SK-N-SH treated with all-trans-retinoic acid at 6 μM for 48 hours (cell line): ENCODE measurements at regions not wholly inside any gene's neighbourhood (a gene's known extent, or its start where the extent isn't known, plus 50 kb on each side); places are given as distances from the start of the nearest gene placed in this dataset.

Experiments
- ATAC-seq: fragments of 200-7000 bp; cut with Tn5 transposase; 3 replicates; pipeline ENCODE4 v1.9.1; 2020; ENCODE audit warnings: mild to moderate bottlenecking, moderate library complexity
- ARNTL ChIP-seq: fragments of 450-650 bp; formaldehyde crosslinking; IDR thresholded peaks from 2 replicates; pipeline ENCODE4 v1.5.0; 2020; ENCODE audit warnings: low read depth, mild to moderate bottlenecking, moderate library complexity, borderline replicate concordance
- CSDC2 ChIP-seq: fragments of 250-450 bp; sonication (Bioruptor Pico); IDR thresholded peaks from 2 replicates; pipeline ENCODE4 v1.5.0; 2020; ENCODE audit warnings: mild to moderate bottlenecking, moderate library complexity
- GLIS3 ChIP-seq: fragments of 250-450 bp; sonication (Bioruptor Pico); IDR thresholded peaks from 2 replicates; pipeline ENCODE4 v1.5.0; 2020; ENCODE audit warnings: mild to moderate bottlenecking, moderate library complexity
- ISL1 ChIP-seq: fragments of 250-450 bp; sonication (Bioruptor Pico); IDR thresholded peaks from 2 replicates; pipeline ENCODE4 v2.1.2; 2022; ENCODE audit warnings: mild to moderate bottlenecking, moderate library complexity
- OSR1 ChIP-seq: fragments of 250-450 bp; sonication (Bioruptor Pico); IDR thresholded peaks from 2 replicates; pipeline ENCODE4 v1.8.0; 2022; ENCODE audit warnings: moderate library complexity, mild to moderate bottlenecking, inconsistent platforms
- PPARA ChIP-seq: fragments of 250-450 bp; sonication (Bioruptor Pico); IDR thresholded peaks from 2 replicates; pipeline ENCODE4 v1.5.0; 2020; ENCODE audit warnings: mild to moderate bottlenecking, borderline replicate concordance
- SNAI2 ChIP-seq: fragments of 250-450 bp; sonication (Bioruptor Pico); IDR thresholded peaks from 2 replicates; pipeline ENCODE4 v1.5.0; 2020; ENCODE audit warnings: mild to moderate bottlenecking, moderate library complexity
- TCF4 ChIP-seq: fragments of 250-450 bp; sonication (Bioruptor Pico); IDR thresholded peaks from 2 replicates; pipeline ENCODE4 v1.8.0; 2021; ENCODE audit warnings: mild to moderate bottlenecking, moderate library complexity, borderline replicate concordance
- TOX ChIP-seq: fragments of 250-450 bp; sonication (Bioruptor Pico); IDR thresholded peaks from 2 replicates; pipeline ENCODE4 v1.8.0; 2021; ENCODE audit warnings: mild to moderate bottlenecking, moderate library complexity, borderline replicate concordance
- ZC3H10 ChIP-seq: fragments of 250-450 bp; sonication (Bioruptor Pico); IDR thresholded peaks from 2 replicates; pipeline ENCODE4 v1.5.1; 2021; ENCODE audit warnings: mild to moderate bottlenecking, moderate library complexity
- ZFP30 ChIP-seq: fragments of 450-650 bp; formaldehyde crosslinking; IDR thresholded peaks from 2 replicates; pipeline ENCODE4 v1.5.0; 2022; ENCODE audit warnings: mild to moderate bottlenecking, moderate library complexity
- ZNF8 ChIP-seq: fragments of 450-650 bp; formaldehyde crosslinking; IDR thresholded peaks from 2 replicates; pipeline ENCODE4 v1.5.0; 2020; ENCODE audit warnings: mild to moderate bottlenecking, moderate library complexity
- TF ChIP-seq, protein P1 (sequence below): fragments of 250-450 bp; sonication (Bioruptor Pico); IDR thresholded peaks from 2 replicates; pipeline ENCODE4 v1.5.0; 2020; ENCODE audit warnings: mild to moderate bottlenecking, moderate library complexity
- TF ChIP-seq, protein P2 (sequence below): fragments of 250-450 bp; sonication (Bioruptor Pico); IDR thresholded peaks from 2 replicates; pipeline ENCODE4 v1.5.1; 2021; ENCODE audit warnings: mild to moderate bottlenecking, moderate library complexity
- TF ChIP-seq, protein P3 (sequence below): fragments of 250-450 bp; sonication (Bioruptor Pico); IDR thresholded peaks from 2 replicates; pipeline ENCODE4 v1.8.0; 2021; ENCODE audit warnings: low read depth, mild to moderate bottlenecking, moderate library complexity, borderline replicate concordance
- TF ChIP-seq, protein P4 (sequence below): fragments of 250-450 bp; sonication (Bioruptor Pico); IDR thresholded peaks from 2 replicates; pipeline ENCODE4 v1.8.0; 2020; ENCODE audit warnings: mild to moderate bottlenecking, moderate library complexity, borderline replicate concordance
- TF ChIP-seq, protein P5 (sequence below): fragments of 250-450 bp; sonication (Bioruptor Pico); IDR thresholded peaks from 2 replicates; pipeline ENCODE4 v1.5.1; 2020; ENCODE audit warnings: low read depth, mild to moderate bottlenecking, moderate library complexity

DNA sequence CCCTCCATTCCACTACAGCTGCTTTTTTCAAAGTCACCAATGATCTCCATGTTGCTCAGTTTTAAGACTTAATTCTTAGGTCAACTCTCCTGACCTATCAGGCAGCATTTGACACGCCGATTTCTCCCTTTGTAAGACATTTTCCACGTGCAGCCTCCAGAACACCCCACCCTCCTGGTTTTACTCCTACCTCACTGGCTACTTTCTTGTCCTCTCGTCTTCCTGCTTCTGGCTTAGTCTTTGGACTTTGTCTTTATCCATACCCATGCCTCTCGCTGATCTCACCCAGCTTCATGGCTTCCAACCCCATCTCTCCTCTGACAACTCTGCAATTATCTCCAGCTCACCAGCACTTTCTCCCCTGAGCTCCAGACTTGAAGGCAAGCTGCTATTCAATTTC is 99.3 kb upstream of the UMPS start (continued):
- TF ChIP-seq, protein P1, sequence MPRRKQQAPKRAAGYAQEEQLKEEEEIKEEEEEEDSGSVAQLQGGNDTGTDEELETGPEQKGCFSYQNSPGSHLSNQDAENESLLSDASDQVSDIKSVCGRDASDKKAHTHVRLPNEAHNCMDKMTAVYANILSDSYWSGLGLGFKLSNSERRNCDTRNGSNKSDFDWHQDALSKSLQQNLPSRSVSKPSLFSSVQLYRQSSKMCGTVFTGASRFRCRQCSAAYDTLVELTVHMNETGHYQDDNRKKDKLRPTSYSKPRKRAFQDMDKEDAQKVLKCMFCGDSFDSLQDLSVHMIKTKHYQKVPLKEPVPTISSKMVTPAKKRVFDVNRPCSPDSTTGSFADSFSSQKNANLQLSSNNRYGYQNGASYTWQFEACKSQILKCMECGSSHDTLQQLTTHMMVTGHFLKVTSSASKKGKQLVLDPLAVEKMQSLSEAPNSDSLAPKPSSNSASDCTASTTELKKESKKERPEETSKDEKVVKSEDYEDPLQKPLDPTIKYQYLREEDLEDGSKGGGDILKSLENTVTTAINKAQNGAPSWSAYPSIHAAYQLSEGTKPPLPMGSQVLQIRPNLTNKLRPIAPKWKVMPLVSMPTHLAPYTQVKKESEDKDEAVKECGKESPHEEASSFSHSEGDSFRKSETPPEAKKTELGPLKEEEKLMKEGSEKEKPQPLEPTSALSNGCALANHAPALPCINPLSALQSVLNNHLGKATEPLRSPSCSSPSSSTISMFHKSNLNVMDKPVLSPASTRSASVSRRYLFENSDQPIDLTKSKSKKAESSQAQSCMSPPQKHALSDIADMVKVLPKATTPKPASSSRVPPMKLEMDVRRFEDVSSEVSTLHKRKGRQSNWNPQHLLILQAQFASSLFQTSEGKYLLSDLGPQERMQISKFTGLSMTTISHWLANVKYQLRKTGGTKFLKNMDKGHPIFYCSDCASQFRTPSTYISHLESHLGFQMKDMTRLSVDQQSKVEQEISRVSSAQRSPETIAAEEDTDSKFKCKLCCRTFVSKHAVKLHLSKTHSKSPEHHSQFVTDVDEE = no peak
- no peak for TF ChIP-seq SNAI2 (CRISPR knock-in tag)

DNA sequence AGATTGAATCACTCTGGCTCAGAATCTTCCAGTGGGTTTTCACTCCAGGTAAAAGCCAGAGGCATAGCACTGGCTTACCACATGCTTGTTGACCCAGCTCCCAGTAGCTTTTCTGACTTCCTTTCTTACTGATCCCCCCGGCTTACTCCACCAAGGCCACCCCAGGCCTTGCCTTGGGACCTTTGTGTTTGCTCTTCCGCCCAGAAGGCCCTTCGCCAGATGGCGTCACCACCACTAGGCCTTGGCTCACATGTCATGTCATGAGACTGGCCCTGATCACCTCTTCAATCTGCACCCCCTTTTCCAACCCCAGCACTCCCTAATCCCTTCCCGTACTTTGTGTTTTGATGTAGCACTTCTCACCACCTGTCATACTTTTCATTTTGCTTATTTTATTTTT is 98.5 kb upstream of the UMPS start:
- TF ChIP-seq TOX (CRISPR knock-in tag) (no peak), ZNF8 (CRISPR knock-in tag) (no peak), ZFP30 (CRISPR knock-in tag) (no peak), CSDC2 (CRISPR knock-in tag) (no peak), PPARA (no peak), ZC3H10 (CRISPR knock-in tag) (no peak), OSR1 (CRISPR knock-in tag) (no peak), ISL1 (no peak), SNAI2 (CRISPR knock-in tag) (no peak), GLIS3 (CRISPR knock-in tag) (no peak), ARNTL (no peak)
- TF ChIP-seq, protein P2, sequence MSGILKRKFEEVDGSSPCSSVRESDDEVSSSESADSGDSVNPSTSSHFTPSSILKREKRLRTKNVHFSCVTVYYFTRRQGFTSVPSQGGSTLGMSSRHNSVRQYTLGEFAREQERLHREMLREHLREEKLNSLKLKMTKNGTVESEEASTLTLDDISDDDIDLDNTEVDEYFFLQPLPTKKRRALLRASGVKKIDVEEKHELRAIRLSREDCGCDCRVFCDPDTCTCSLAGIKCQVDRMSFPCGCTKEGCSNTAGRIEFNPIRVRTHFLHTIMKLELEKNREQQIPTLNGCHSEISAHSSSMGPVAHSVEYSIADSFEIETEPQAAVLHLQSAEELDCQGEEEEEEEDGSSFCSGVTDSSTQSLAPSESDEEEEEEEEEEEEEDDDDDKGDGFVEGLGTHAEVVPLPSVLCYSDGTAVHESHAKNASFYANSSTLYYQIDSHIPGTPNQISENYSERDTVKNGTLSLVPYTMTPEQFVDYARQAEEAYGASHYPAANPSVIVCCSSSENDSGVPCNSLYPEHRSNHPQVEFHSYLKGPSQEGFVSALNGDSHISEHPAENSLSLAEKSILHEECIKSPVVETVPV (CRISPR knock-in tag) = no peak
- TF ChIP-seq, protein P3, sequence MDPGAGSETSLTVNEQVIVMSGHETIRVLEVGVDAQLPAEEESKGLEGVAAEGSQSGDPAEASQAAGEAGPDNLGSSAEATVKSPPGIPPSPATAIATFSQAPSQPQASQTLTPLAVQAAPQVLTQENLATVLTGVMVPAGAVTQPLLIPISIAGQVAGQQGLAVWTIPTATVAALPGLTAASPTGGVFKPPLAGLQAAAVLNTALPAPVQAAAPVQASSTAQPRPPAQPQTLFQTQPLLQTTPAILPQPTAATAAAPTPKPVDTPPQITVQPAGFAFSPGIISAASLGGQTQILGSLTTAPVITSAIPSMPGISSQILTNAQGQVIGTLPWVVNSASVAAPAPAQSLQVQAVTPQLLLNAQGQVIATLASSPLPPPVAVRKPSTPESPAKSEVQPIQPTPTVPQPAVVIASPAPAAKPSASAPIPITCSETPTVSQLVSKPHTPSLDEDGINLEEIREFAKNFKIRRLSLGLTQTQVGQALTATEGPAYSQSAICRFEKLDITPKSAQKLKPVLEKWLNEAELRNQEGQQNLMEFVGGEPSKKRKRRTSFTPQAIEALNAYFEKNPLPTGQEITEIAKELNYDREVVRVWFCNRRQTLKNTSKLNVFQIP (CRISPR knock-in tag) = no peak
- TF ChIP-seq, protein P4, sequence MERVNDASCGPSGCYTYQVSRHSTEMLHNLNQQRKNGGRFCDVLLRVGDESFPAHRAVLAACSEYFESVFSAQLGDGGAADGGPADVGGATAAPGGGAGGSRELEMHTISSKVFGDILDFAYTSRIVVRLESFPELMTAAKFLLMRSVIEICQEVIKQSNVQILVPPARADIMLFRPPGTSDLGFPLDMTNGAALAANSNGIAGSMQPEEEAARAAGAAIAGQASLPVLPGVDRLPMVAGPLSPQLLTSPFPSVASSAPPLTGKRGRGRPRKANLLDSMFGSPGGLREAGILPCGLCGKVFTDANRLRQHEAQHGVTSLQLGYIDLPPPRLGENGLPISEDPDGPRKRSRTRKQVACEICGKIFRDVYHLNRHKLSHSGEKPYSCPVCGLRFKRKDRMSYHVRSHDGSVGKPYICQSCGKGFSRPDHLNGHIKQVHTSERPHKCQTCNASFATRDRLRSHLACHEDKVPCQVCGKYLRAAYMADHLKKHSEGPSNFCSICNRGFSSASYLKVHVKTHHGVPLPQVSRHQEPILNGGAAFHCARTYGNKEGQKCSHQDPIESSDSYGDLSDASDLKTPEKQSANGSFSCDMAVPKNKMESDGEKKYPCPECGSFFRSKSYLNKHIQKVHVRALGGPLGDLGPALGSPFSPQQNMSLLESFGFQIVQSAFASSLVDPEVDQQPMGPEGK (CRISPR knock-in tag) = no peak
- TF ChIP-seq, all 23 proteins: peak for 0
- ATAC-seq = no peak

DNA sequence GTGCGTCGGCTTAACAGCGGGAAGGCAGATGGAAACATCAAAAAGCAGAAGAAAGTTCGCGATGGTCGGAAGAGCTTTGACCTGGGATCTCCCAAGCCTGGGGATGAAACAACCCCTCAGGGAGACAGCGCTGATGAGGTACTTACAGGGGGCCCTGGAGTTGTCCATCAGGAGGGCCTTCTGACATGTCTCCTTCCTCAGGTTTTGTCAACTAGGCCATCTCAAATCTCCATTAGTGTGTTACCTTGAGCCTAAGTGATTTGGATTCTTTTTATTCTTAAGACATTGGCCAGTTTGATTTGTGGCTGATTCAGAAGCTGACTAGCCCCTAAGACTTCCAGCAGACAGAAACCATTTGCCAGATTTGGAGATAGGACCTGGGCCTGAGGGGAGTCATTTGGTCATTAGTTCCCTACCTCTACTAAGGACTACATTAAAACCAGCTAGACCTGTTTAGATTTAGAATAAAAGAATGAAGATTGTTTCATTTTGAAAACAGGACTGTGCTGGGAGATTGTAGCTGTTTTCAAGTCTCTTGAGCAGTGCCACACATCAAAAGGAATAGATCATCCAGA is 97.6 kb upstream of the UMPS start:
- no peak for ATAC-seq

More for the DNA sequence above, 97.6 kb upstream of the UMPS start:
- TF ChIP-seq PPARA (no peak), ZC3H10 (CRISPR knock-in tag) (no peak), ISL1 (no peak), TCF4 (no peak), TOX (CRISPR knock-in tag) (no peak), SNAI2 (CRISPR knock-in tag) (no peak), ZNF8 (CRISPR knock-in tag) (no peak), ARNTL (no peak), OSR1 (CRISPR knock-in tag) (no peak), ZFP30 (CRISPR knock-in tag) (no peak)
- TF ChIP-seq, protein P5, sequence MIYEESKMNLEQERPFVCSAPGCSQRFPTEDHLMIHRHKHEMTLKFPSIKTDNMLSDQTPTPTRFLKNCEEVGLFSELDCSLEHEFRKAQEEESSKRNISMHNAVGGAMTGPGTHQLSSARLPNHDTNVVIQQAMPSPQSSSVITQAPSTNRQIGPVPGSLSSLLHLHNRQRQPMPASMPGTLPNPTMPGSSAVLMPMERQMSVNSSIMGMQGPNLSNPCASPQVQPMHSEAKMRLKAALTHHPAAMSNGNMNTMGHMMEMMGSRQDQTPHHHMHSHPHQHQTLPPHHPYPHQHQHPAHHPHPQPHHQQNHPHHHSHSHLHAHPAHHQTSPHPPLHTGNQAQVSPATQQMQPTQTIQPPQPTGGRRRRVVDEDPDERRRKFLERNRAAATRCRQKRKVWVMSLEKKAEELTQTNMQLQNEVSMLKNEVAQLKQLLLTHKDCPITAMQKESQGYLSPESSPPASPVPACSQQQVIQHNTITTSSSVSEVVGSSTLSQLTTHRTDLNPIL (CRISPR knock-in tag) = no peak
- TF ChIP-seq, protein P4 (CRISPR knock-in tag) = no peak
- TF ChIP-seq, protein P1 = no peak
